HUES48 (cell line): ENCODE measurements at regions not wholly inside any gene's neighbourhood (a gene's known extent, or its start where the extent isn't known, plus 50 kb on each side); places are given as distances from the start of the nearest gene placed in this dataset.

Experiments used
- H3K27ac ChIP-seq: one replicate; pipeline ENCODE4 v1.7.0; 2013; ENCODE audit warnings: low read depth, low read length, inconsistent platforms
- H3K27me3 ChIP-seq: 2 replicates; pipeline ENCODE4 v1.6.1; 2013; ENCODE audit warnings: mild to moderate bottlenecking, low read length; ENCODE audit not compliant: control insufficient read depth, insufficient read depth
- H3K36me3 ChIP-seq: 2 replicates; pipeline ENCODE4 v1.6.1; 2013; ENCODE audit warnings: low read length; ENCODE audit not compliant: control insufficient read depth, insufficient read depth
- H3K4me1 ChIP-seq: 2 replicates; pipeline ENCODE4 v1.6.1; 2013; ENCODE audit warnings: mild to moderate bottlenecking, low read length; ENCODE audit not compliant: control insufficient read depth, insufficient read depth
- H3K4me3 ChIP-seq: 2 replicates; pipeline ENCODE4 v1.5.1; 2013; ENCODE audit warnings: mild to moderate bottlenecking, low read depth, low read length
- H3K9ac ChIP-seq: 2 replicates; pipeline ENCODE4 v1.6.1; 2013; ENCODE audit warnings: mild to moderate bottlenecking, low read depth, low read length, moderate library complexity
- H3K9me3 ChIP-seq: 2 replicates; pipeline ENCODE4 v1.6.1; 2013; ENCODE audit warnings: low read length; ENCODE audit not compliant: control insufficient read depth, insufficient read depth

DNA sequence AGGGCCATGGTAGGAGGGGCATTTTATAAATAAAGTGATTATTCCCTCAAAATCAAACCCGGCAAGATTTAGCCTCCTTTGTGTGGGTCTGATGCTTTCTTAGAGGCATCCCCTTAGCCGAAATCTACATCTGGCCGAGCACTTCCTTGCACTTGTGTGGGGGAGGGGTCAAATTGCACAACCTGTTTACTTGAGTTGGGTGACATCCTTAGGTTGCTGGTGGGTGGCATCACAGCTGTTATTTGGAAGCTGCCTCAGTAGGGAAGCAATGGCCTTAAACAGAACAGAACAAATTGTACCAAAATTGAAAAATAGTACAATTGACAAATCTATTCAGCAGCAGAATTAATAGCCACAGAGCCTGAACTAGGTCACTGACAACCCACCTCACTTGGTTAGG is 546.1 kb downstream of the SNAPC1 start:
- no peak overlapping the region for H3K27ac ChIP-seq
- H3K4me1 ChIP-seq = no peaks in the 10 kb centered on the region
- H3K36me3 ChIP-seq = no peaks in the 10 kb centered on the region

DNA sequence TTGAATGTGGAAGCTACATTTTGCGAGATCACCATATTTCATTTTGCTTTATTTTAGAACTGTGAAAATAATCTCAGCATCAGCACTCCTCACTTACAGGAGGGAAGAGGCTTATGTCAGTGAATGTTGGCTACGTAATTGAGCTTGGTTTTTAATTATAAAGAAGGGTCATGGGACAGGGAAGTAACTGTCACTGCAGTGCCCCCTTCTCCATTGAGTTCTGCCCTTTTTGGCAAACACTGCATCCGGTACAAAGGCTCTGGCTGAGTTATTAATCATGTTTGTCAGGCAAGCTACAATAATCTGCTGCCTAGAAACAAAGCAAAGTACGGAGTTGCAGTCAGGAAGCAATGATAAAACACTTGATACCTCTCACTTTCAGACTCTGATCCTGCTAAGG is 546.7 kb downstream of the SNAPC1 start:
- no peak overlapping the region for H3K27ac ChIP-seq
- H3K9me3 ChIP-seq = no peaks in the 10 kb centered on the region
- H3K27me3 ChIP-seq = no peaks in the 10 kb centered on the region
- no peaks in the 10 kb centered on the region for H3K4me1 ChIP-seq
- H3K36me3 ChIP-seq = no peaks in the 10 kb centered on the region
- H3K9ac ChIP-seq = no peak overlapping the region
- no peak overlapping the region for H3K4me3 ChIP-seq

More for the DNA sequence above, 546.1 kb downstream of the SNAPC1 start:
- H3K27me3 ChIP-seq = no peaks in the 10 kb centered on the region
- no peak overlapping the region for H3K4me3 ChIP-seq
- no peaks in the 10 kb centered on the region for H3K9me3 ChIP-seq
- H3K9ac ChIP-seq = no peak overlapping the region

DNA sequence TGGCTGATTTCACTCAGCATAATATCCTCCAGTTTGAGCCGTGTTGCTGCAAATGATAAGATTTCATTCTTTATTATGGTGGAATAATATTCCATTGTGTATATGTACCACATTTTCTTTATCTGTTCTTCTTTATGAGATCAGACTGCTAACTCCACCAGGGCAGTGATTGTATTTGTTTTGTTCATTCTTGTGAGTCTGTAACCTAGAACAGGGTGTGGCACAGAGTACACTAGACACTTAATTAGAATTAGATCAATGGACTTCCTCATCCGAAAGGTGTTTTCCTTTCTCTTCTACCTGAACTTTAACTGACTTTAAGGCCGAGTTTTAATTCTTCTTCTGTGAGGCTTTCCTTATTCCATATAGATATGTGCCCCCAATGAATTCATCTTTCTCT is 551.0 kb downstream of the SNAPC1 start:
- no peaks in the 10 kb centered on the region for H3K36me3 ChIP-seq
- H3K9ac ChIP-seq = no peak overlapping the region
- no peak overlapping the region for H3K27ac ChIP-seq
- no peaks in the 10 kb centered on the region for H3K9me3 ChIP-seq
- no peaks in the 10 kb centered on the region for H3K27me3 ChIP-seq
- no peak overlapping the region for H3K4me3 ChIP-seq
- no peaks in the 10 kb centered on the region for H3K4me1 ChIP-seq

DNA sequence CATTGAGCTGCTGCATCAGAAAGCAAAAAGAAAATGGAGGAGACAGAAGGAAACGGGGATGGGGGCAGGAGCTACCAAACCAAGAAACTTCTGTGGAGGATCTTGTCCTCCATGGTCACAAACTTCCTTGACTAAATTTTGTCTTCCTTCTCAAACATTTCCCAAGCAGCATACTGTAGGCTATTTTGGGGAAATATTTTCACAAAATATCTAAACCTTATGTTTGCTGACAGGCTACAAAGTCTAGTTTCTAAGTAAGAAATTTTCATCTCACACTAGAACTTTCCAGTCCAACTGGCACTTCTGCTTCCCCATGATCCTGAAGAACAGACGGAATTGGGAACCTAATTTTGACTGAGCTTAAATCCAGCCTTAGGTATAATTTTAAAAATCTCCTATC is 552.0 kb downstream of the SNAPC1 start:
- H3K27me3 ChIP-seq = no peaks in the 10 kb centered on the region
- H3K36me3 ChIP-seq = no peaks in the 10 kb centered on the region
- H3K9ac ChIP-seq = no peak overlapping the region

GRCh38 chr14:62314871-62315270 is 552.7 kb downstream of the SNAPC1 start:
- no peaks in the 10 kb centered on the region for H3K27me3 ChIP-seq

More for the DNA sequence above, 552.0 kb downstream of the SNAPC1 start:
- Histone ChIP-seq H3K4me1 (no peaks in the 10 kb centered on the region), H3K27ac (no peak overlapping the region), H3K9me3 (no peaks in the 10 kb centered on the region), H3K4me3 (no peak overlapping the region)

GRCh38 chr14:62315631-62316030 is 553.4 kb downstream of the SNAPC1 start:
- Histone ChIP-seq H3K36me3 (no peaks in the 10 kb centered on the region), H3K27me3 (no peaks in the 10 kb centered on the region), H3K4me1 (no peaks in the 10 kb centered on the region), H3K4me3 (no peak overlapping the region), H3K27ac (no peak overlapping the region), H3K9ac (no peak overlapping the region), H3K9me3 (no peaks in the 10 kb centered on the region)

More at GRCh38 chr14:62314871-62315270, 552.7 kb downstream of the SNAPC1 start:
- no peak overlapping the region for H3K27ac ChIP-seq
- no peak overlapping the region for H3K4me3 ChIP-seq
- H3K9ac ChIP-seq = no peak overlapping the region
- H3K36me3 ChIP-seq = no peaks in the 10 kb centered on the region
- H3K4me1 ChIP-seq = no peaks in the 10 kb centered on the region
- no peaks in the 10 kb centered on the region for H3K9me3 ChIP-seq

DNA sequence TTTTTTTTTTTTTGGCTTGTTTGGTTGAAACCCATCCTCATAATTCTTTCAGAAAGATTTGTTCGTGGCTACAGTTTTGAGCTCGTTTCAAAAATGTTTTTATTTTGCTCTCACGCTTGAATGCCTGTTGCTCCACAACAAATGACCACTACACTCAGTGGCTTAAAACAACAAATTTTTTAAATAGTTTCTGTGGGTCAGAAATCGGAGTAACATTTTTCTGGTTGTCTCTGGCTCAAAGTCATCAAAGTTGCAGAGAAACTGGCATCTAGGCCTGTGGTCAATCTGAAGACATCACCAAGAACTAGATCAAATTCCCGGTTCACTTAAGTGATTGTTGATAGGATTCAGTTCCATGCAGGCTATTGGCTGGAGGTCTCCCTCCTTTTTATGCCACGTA is 560.0 kb downstream of the SNAPC1 start:
- Histone ChIP-seq H3K27me3 (no peaks in the 10 kb centered on the region), H3K27ac (no peak overlapping the region), H3K4me1 (no peaks in the 10 kb centered on the region), H3K9me3 (no peaks in the 10 kb centered on the region), H3K4me3 (no peak overlapping the region), H3K9ac (no peak overlapping the region), H3K36me3 (no peaks in the 10 kb centered on the region)

- no peaks in the 10 kb centered on the region for H3K27me3 ChIP-seq
- no peak overlapping the region for H3K9ac ChIP-seq
- H3K27ac ChIP-seq = no peak overlapping the region
- no peaks in the 10 kb centered on the region for H3K4me1 ChIP-seq
- H3K4me3 ChIP-seq = no peak overlapping the region
- H3K36me3 ChIP-seq = no peaks in the 10 kb centered on the region
- H3K9me3 ChIP-seq = 0 out of 2 replicates have a peak, but pooled peaks cover 5% of the 10 kb centered on the region
Observed at GRCh38 chr14:62329427-62329826, 567.2 kb downstream of the SNAPC1 start.

DNA sequence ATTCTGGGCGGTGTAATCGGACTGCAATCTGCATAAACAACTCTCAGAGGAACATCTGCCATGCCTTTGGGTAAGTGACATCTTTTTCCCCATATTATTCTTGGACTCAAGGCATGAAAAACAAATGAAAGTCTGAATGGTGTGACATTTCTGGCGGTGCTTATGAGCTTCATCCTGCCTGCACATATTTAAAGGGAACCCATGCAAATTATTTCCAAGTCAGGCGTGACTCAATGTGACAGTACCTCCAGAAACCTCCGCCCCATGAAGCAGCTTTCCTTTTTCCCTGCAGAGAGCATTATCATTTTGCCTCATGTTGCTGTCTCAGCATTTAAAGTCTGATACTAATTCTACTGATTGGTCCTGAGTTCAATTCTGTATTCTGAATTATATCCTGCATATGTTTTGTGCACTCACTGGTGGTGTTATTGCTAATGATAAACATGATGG is 585.4 kb downstream of the SNAPC1 start:
- Histone ChIP-seq H3K36me3 (no peaks in the 10 kb centered on the region), H3K27ac (no peak overlapping the region), H3K4me3 (no peak overlapping the region), H3K27me3 (no peaks in the 10 kb centered on the region), H3K9me3 (peaks cover 8% of the 10 kb centered on the region), H3K9ac (no peak overlapping the region), H3K4me1 (no peaks in the 10 kb centered on the region)

DNA sequence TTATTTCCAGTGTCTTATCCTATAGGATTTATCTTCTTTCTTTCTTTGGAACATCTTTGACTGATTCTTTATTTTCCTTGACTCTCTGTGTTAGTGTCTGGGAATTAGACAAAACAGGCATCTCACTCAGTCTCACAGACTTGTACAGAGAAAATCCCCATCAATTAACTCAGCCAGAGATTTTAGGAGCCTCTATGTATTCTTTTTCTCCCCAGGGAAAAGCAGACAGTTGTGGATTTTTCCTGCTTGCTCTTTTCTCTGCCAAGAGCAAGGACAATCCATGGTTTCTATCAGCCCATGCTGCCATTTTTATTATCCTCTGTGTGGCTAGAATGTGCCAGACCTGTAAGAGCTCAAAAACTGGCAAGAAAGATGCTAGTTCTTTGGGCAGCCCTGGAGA is 595.1 kb downstream of the SNAPC1 start:
- no peak overlapping the region for H3K4me3 ChIP-seq
- H3K9ac ChIP-seq = no peak overlapping the region
- H3K27me3 ChIP-seq = no peaks in the 10 kb centered on the region
- H3K4me1 ChIP-seq = no peaks in the 10 kb centered on the region
- H3K27ac ChIP-seq = no peak overlapping the region
- H3K9me3 ChIP-seq = peaks cover 18% of the 10 kb centered on the region
- H3K36me3 ChIP-seq = no peaks in the 10 kb centered on the region

GRCh38 chr14:62364161-62364560 is 601.9 kb downstream of the SNAPC1 start:
- Histone ChIP-seq H3K9me3 (no peaks in the 10 kb centered on the region), H3K27ac (no peak overlapping the region), H3K36me3 (no peaks in the 10 kb centered on the region), H3K4me1 (no peaks in the 10 kb centered on the region), H3K9ac (no peak overlapping the region), H3K4me3 (no peak overlapping the region), H3K27me3 (no peaks in the 10 kb centered on the region)

GRCh38 chr14:62364800-62365280 is 602.6 kb downstream of the SNAPC1 start:
- Histone ChIP-seq H3K9me3 (no peaks in the 10 kb centered on the region), H3K27ac (no peak overlapping the region), H3K4me3 (no peak overlapping the region), H3K27me3 (no peaks in the 10 kb centered on the region), H3K4me1 (no peaks in the 10 kb centered on the region), H3K9ac (no peak overlapping the region), H3K36me3 (no peaks in the 10 kb centered on the region)
